Fibroblast of lung (primary cell): ENCODE measurements at regions not wholly inside any gene's neighbourhood (a gene's known extent, or its start where the extent isn't known, plus 50 kb on each side); places are given as distances from the start of the nearest gene placed in this dataset.

ENCODE experiments used
- CTCF ChIP-seq, 2 donors: IDR thresholded peaks in 1 of 2; conservative IDR thresholded peaks in 1 of 2; 1 replicate in 1 of 2; 2 replicates in 1 of 2; pipeline ENCODE4 v1.5.1; 2011 to 2012; ENCODE audit warnings: low read length in 2 of 2, control low read depth in 1 of 2, inconsistent platforms in 1 of 2, low read depth in 1 of 2, mild to moderate bottlenecking in 1 of 2
- EZH2 ChIP-seq: IDR thresholded peaks from 2 replicates; pipeline ENCODE4 v1.5.1; 2012; ENCODE audit warnings: low read length, control low read depth, mild to moderate bottlenecking; ENCODE audit errors: missing control alignments

GRCh38 chr11:38305682-38306081 is 1707.6 kb upstream of the RAG2 start:
- TF ChIP-seq CTCF (conservative IDR thresholded peaks at IDR 0.05 in 1 of 2, IDR thresholded peaks at IDR 0.05 in 1 of 2; ENCODE audit: low read depth in 1 of 2, low read length in 2 of 2), result no peak
- TF ChIP-seq EZH2, result no peak
